ENCODE measurements at regions not wholly inside any gene's neighbourhood (a gene's known extent, or its start where the extent isn't known, plus 50 kb on each side); places are given as distances from the start of the nearest gene placed in this dataset.
"Not testable (repeated sequence)": the region's sequence is repeated elsewhere in the genome, so short reads cannot be mapped to it uniquely, and the experiment has no call there.

DNA sequence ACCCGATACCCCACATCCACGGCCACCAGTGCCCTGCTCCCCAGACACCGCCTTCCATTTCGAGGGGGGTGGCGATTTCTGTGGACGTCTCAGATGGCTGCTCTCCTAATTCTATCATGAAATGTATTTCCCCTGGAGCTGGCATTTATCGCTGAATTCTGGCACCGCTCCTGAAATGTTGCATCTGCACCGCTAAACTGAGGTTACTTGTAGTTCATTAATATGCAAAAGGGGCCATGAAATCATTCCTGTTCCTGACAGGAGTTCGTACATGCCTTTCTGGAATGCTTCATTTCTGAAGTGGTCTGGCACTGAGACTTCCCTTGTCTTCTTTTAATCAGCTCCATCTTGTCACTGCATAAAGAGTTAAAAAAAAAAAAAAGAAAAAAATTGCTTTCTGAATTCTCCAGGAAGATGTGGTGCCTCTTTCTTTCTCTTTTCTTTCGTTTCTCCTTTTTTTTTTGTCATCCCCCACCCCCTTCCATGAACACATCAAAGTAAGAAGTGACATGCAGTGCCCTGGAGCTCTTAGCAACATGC is 97.7 kb upstream of the SMARCA2 start:
- peaks cover 4% of the 10 kb centered on the region for H3K9me3 Mint-ChIP-seq

DNA sequence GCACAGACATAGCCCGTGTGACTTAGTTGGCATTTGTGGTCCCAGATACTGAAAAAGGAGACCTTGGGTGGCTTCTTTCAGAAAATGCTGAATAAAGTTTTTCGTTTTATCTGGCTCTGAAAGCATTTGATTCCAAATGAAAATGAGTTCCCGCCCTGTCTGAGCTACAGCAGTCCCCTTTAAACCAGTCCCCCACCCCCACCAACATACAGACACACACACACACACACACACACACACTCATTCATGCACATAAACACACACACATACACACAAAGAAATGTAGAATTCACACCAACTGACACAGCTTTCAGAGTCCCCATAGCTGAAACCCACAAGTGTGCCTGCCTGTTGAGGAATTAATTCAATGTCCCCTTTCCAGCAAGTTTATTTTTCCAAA is 97.0 kb upstream of the SMARCA2 start:
- no peak overlapping the region for H3K27ac Mint-ChIP-seq
- intact Hi-C loops (cut with micrococcal nuclease), result no loop called here
- peaks cover 4% of the 10 kb centered on the region for H3K9me3 Mint-ChIP-seq
- no peaks in the 10 kb centered on the region for H3K36me3 Mint-ChIP-seq (ENCODE audit: low read depth)
- no peaks in the 10 kb centered on the region for H3K4me1 Mint-ChIP-seq (ENCODE audit: low read depth)
- no peak overlapping the region for H3K4me3 Mint-ChIP-seq (ENCODE audit: low read depth)
- no peak for DNase-seq (ENCODE audit: low spot score)
- peaks cover 9% of the 10 kb centered on the region for H3K27me3 Mint-ChIP-seq (ENCODE audit: low read depth)

More for the DNA sequence above, 97.7 kb upstream of the SMARCA2 start:
- Mint-ChIP-seq H3K27me3 (ENCODE audit: low read depth) (peaks cover 9% of the 10 kb centered on the region), H3K36me3 (ENCODE audit: low read depth) (no peaks in the 10 kb centered on the region), H3K4me1 (ENCODE audit: low read depth) (no peaks in the 10 kb centered on the region), H3K4me3 (ENCODE audit: low read depth) (no peak overlapping the region), H3K27ac (no peak overlapping the region)
- no peak for DNase-seq (ENCODE audit: low spot score)
- intact Hi-C loops (cut with micrococcal nuclease), result no loop called here

DNA sequence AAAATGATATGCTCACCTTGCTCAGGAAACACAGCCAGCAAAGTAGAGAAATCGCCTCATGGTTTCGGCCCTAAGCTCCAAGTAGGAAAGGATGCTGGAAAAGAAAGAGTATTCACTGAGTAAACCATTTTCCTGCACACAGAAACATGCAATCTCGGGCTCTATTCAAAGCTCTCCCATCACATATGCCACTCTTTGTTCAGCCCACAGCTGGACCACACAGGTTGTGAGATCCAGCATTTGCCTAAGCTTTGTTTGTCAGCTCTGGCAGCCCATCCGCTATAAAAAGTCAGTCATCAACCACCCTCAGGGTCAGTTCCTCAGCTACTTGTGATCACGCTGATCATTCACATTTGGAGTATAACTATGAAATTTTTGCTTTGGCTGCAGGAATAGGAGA is 96.5 kb upstream of the SMARCA2 start:
- Mint-ChIP-seq H3K27me3 (ENCODE audit: low read depth) (peaks cover 10% of the 10 kb centered on the region), H3K27ac (no peak overlapping the region), H3K4me1 (ENCODE audit: low read depth) (no peaks in the 10 kb centered on the region), H3K4me3 (ENCODE audit: low read depth) (no peak overlapping the region), H3K36me3 (ENCODE audit: low read depth) (no peaks in the 10 kb centered on the region), H3K9me3 (peaks cover 4% of the 10 kb centered on the region)
- DNase-seq (ENCODE audit: low spot score), result no peak
- intact Hi-C loops (cut with micrococcal nuclease), result no loop called here

DNA sequence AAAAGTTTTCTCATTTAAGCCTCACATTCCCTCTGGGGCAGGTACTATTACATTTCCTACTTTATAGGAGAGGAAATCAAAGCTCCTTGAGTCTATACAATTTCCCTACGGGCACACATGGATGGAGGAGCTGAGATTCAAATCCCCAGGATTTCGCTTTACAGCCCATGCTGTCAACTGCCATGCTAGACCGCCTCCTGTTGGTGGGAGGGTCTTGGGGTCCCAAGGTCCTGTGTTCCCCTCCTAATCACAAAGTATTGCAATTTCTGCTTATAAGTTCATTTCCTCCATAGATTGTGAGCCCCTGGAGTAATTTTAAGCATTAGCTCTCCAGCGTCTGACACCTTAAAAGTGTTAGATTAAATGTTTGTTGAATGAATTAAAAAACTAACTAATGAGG is 95.9 kb upstream of the SMARCA2 start:
- DNase-seq (ENCODE audit: low spot score), result no peak
- H3K27me3 Mint-ChIP-seq (ENCODE audit: low read depth), result peaks cover 14% of the 10 kb centered on the region
- H3K4me1 Mint-ChIP-seq (ENCODE audit: low read depth), result no peaks in the 10 kb centered on the region
- H3K36me3 Mint-ChIP-seq (ENCODE audit: low read depth), result no peaks in the 10 kb centered on the region
- peaks cover 4% of the 10 kb centered on the region for H3K9me3 Mint-ChIP-seq
- no peak overlapping the region for H3K27ac Mint-ChIP-seq
- H3K4me3 Mint-ChIP-seq (ENCODE audit: low read depth), result no peak overlapping the region
- intact Hi-C loops (cut with micrococcal nuclease), result no loop called here

DNA sequence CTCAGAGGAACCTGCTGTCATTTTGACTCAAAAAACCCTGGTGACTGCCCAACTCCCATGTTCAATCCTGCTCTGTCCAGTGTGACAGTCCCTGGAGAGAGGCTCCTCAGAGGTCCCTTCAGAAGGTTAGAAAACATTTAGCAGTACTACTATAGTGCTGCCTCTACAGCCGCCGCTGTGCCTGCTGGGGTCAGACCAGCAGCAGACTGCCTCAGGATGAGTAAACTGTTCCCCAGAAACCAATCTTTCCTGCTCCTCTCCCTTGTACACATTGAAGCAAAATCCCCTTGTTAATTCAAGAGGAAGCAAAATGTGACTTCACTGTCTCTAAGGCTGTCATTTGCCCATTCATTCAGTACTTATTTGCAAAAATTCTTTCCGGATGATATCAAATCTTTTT is 94.8 kb upstream of the SMARCA2 start:
- DNase-seq (ENCODE audit: low spot score), result no peak
- Mint-ChIP-seq H3K27me3 (ENCODE audit: low read depth) (peaks cover 8% of the 10 kb centered on the region), H3K9me3 (peaks cover 4% of the 10 kb centered on the region), H3K4me3 (ENCODE audit: low read depth) (no peak overlapping the region), H3K4me1 (ENCODE audit: low read depth) (no peaks in the 10 kb centered on the region), H3K36me3 (ENCODE audit: low read depth) (no peaks in the 10 kb centered on the region), H3K27ac (no peak overlapping the region)
- intact Hi-C loops (cut with micrococcal nuclease), result no loop called here

DNA sequence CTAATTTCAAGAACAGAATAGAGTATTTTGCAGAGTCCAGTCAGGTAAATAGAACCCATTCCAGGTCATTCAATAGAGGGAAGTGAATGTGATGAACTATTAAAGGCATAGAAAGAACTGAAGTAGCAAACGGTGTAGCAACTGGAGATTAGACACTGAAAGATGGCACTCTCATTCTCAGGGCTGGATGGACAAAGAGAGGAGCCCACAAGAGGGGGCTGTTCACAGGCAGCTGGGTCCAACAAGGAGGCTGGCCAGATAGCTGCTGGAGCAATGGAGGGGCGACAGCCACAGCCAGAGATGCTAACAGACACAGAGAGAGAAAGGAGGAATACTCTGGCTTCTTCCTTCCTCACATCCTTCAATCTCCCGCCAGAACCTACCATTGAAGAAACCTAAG is 93.1 kb upstream of the SMARCA2 start:
- H3K27ac Mint-ChIP-seq, result no peak overlapping the region
- H3K9me3 Mint-ChIP-seq, result peaks cover 4% of the 10 kb centered on the region
- peaks cover 9% of the 10 kb centered on the region for H3K27me3 Mint-ChIP-seq (ENCODE audit: low read depth)
- no peaks in the 10 kb centered on the region for H3K4me1 Mint-ChIP-seq (ENCODE audit: low read depth)
- no peaks in the 10 kb centered on the region for H3K36me3 Mint-ChIP-seq (ENCODE audit: low read depth)
- H3K4me3 Mint-ChIP-seq (ENCODE audit: low read depth), result no peak overlapping the region
- intact Hi-C loops (cut with micrococcal nuclease), result no loop called here
- DNase-seq (ENCODE audit: low spot score), result no peak

DNA sequence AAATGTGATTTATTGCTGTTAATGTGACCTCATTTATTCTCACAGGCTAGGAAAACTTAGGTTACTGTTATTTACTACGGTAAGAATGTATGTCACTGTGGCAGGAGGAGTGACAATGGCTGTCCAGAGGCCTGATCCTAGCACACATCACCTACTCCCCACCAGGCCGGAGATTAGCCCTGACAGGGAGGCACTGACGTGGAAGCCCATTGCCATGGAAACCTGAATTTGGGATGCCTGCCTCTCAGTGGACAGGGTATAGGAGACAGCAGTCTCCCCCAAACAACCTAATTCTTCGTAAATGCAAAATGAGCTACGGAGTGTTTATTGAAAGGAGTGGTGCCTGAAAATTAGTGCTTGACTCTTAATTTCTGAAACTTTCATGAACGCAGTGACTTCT is 87.6 kb upstream of the SMARCA2 start:
- Mint-ChIP-seq H3K36me3 (ENCODE audit: low read depth) (no peaks in the 10 kb centered on the region), H3K4me1 (ENCODE audit: low read depth) (peaks cover 2% of the 10 kb centered on the region), H3K9me3 (no peaks in the 10 kb centered on the region), H3K27me3 (ENCODE audit: low read depth) (peaks cover 7% of the 10 kb centered on the region), H3K27ac (no peak overlapping the region), H3K4me3 (ENCODE audit: low read depth) (no peak overlapping the region)
- intact Hi-C loops (cut with micrococcal nuclease), result no loop called here
- no peak for DNase-seq (ENCODE audit: low spot score)

DNA sequence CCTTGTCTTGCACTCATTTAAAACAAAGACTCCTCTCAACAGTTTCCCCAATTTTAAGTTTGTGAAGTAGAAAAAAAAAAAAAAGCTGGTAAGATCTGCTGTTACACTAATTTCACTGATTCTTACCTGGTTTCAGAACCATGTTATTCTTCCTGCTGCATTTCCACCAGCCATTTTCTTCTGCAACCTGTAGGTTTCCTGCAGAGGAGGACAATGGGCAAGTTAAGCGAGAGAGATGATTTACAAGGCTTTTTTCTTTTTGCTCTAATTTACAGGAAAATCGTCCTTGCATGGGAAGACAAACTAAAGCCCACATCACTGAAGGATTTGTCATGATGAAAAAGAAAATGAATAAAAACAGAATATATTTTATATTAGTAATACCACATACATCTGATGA is 86.0 kb upstream of the SMARCA2 start:
- H3K4me3 Mint-ChIP-seq (ENCODE audit: low read depth), result no peak overlapping the region
- intact Hi-C loops (cut with micrococcal nuclease), result no loop called here
- no peaks in the 10 kb centered on the region for H3K9me3 Mint-ChIP-seq
- H3K36me3 Mint-ChIP-seq (ENCODE audit: low read depth), result no peaks in the 10 kb centered on the region
- H3K27ac Mint-ChIP-seq, result no peak overlapping the region
- no peak for DNase-seq (ENCODE audit: low spot score)
- peaks cover 2% of the 10 kb centered on the region for H3K4me1 Mint-ChIP-seq (ENCODE audit: low read depth)
- peaks cover 5% of the 10 kb centered on the region for H3K27me3 Mint-ChIP-seq (ENCODE audit: low read depth)

DNA sequence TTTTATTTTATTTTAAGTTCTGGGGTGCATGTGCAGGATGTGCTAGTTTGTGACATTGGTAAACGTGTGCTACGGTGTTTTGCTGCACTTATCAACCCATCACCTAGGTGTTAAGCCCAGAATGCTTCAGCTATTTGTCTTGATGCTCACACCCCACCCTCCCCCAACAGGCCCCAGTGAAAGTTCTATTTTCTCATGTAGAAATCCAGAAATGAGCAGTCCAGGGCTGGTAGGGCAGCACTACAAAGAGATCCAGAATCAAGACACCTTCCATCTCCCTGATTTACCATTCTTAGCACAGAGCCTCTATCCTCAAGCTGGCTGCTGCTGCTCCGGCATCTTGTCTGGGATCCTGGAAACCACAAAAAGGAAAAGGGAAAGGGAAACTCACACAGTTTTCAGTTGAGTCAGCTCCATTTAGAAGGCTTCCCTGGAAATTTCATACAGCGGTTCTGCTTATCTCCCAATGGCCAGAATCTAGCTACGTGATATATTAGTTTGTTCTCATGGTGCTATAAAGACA is 85.4 kb upstream of the SMARCA2 start:
- Mint-ChIP-seq H3K36me3 (ENCODE audit: low read depth) (no peaks in the 10 kb centered on the region), H3K27me3 (ENCODE audit: low read depth) (peaks cover 8% of the 10 kb centered on the region), H3K27ac (no peak overlapping the region), H3K9me3 (no peaks in the 10 kb centered on the region), H3K4me1 (ENCODE audit: low read depth) (peaks cover 2% of the 10 kb centered on the region), H3K4me3 (ENCODE audit: low read depth) (no peak overlapping the region)
- no peak for DNase-seq (ENCODE audit: low spot score)
- intact Hi-C loops (cut with micrococcal nuclease), result no loop called here

DNA sequence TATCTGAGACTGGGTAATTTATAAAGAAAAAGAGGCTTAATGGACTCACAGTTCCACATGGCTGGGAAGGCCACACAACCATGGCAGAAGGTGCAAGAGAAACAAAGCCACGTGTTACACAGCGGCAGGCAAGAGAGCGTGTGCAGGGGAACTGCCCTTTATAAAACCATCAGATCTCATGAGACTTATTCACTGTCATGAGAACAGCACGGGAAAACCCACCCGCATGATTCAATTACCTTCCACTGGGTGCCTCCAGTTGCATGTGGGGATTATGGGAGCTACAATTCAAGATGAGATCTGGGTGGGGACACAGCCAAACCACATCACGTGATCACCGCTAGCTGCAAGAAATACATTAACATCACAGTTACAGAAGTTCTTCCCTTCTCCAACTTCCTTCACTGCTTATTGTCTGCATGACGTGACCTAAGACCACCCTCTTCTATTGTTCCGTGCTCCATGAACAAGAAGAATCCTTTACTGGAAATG is 84.9 kb upstream of the SMARCA2 start:
- DNase-seq (ENCODE audit: low spot score); H3K4me1 Mint-ChIP-seq (ENCODE audit: low read depth); H3K4me3 Mint-ChIP-seq (ENCODE audit: low read depth); H3K27me3 Mint-ChIP-seq (ENCODE audit: low read depth); H3K27ac Mint-ChIP-seq; intact Hi-C loops (cut with micrococcal nuclease); H3K9me3 Mint-ChIP-seq; H3K36me3 Mint-ChIP-seq (ENCODE audit: low read depth): not testable (repeated sequence)

DNA sequence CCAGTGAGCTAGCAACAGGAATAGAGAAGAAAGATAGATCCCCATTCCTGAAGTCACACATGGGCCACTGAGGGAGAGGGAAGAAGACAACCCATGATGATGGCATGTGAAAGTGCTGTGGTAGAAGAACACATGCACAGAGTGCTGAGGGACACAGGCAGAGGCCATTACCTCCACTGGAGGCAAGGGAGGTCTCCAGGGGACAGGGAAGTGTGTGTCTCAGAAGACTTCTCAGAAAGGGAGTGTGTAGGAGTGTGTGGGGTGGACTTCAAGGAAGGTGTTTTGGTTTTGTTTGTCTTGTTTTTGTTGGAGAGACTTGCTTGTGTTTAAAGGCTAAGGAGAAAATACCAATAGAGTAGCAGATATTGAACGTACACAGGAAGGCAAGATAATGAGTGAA is 77.0 kb upstream of the SMARCA2 start:
- Mint-ChIP-seq H3K9me3 (no peaks in the 10 kb centered on the region), H3K27ac (no peak overlapping the region), H3K27me3 (ENCODE audit: low read depth) (peaks cover 10% of the 10 kb centered on the region), H3K4me3 (ENCODE audit: low read depth) (no peak overlapping the region), H3K4me1 (ENCODE audit: low read depth) (no peaks in the 10 kb centered on the region), H3K36me3 (ENCODE audit: low read depth) (no peaks in the 10 kb centered on the region)
- DNase-seq (ENCODE audit: low spot score), result no peak
- intact Hi-C loops (cut with micrococcal nuclease), result no loop called here

DNA sequence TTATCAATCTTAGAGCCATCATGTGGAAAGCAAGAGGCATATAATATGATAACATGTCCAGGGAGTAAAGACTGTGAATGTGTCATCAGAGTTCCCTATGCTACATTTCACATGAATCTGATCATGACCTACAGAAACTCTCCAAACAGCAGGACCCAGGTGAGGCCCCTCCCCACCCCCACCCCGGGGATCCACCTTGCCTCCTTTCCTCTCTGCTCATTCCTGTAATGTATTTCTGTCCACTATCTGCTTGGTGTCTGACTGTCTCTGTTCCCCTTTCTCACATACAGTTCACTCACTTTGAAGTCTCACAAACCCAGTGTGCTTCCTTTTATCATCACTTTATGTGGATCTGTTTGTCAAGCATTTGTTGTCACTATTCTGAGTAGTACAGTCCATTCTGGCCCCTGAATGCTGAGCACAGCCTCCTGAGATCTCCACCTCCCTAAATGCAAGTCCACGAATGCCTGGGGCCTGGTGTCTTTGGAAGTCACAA is 76.4 kb upstream of the SMARCA2 start:
- Mint-ChIP-seq H3K36me3 (ENCODE audit: low read depth) (no peaks in the 10 kb centered on the region), H3K27ac (no peak overlapping the region), H3K4me1 (ENCODE audit: low read depth) (no peaks in the 10 kb centered on the region), H3K4me3 (ENCODE audit: low read depth) (no peak overlapping the region), H3K27me3 (ENCODE audit: low read depth) (peaks cover 8% of the 10 kb centered on the region), H3K9me3 (no peaks in the 10 kb centered on the region)
- intact Hi-C loops (cut with micrococcal nuclease), result no loop called here
- no peak for DNase-seq (ENCODE audit: low spot score)

DNA sequence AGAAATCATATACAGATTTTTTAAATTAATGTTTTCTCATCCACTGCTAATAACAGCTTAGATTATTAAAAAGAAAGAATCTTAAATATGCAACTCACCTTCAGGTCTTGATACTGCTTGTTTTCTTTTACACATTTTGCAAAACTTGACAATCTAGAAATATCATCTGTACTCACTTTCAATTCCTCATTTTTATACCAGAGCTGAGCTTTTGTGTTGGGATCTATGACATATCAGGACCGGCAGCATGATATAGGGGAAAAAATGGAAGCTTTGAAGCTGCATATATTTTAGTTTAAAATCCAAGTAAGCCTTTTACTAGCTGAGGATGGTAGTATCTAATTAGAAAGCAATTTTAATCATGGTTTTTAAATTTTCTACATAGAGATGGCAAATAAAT is 75.7 kb upstream of the SMARCA2 start:
- H3K9me3 Mint-ChIP-seq, result no peaks in the 10 kb centered on the region
- no peak overlapping the region for H3K27ac Mint-ChIP-seq
- H3K4me1 Mint-ChIP-seq (ENCODE audit: low read depth), result no peaks in the 10 kb centered on the region
- peaks cover 5% of the 10 kb centered on the region for H3K27me3 Mint-ChIP-seq (ENCODE audit: low read depth)
- no peak for DNase-seq (ENCODE audit: low spot score)
- no peaks in the 10 kb centered on the region for H3K36me3 Mint-ChIP-seq (ENCODE audit: low read depth)
- H3K4me3 Mint-ChIP-seq (ENCODE audit: low read depth), result no peak overlapping the region
- intact Hi-C loops (cut with micrococcal nuclease), result no loop called here

All from activated T-helper 2 cell treated with anti-CD3 and anti-CD28 coated beads, Interferon-gamma antibody, Interleukin-2, Interleukin-4, amounts not matched to agents 10 μg/mL and 5 μg/mL and 100 μg/mL, durations not matched to agents 14 hours and 24 hours and 36 hours (primary cell).